Endodermal cell (in vitro differentiated cells): ENCODE measurements at regions not wholly inside any gene's neighbourhood (a gene's known extent, or its start where the extent isn't known, plus 50 kb on each side); places are given as distances from the start of the nearest gene placed in this dataset.

Experiments used
- DNase-seq: peaks from one replicate; pipeline ENCODE4 v3.0.0-alpha.2; 2017
- H3K27ac ChIP-seq: 2 replicates; pipeline ENCODE4 v1.5.1; 2013; ENCODE audit warnings: mild to moderate bottlenecking, low read depth, low read length, moderate library complexity
- H3K27me3 ChIP-seq: 2 replicates; pipeline ENCODE4 v1.6.1; 2013; ENCODE audit warnings: mild to moderate bottlenecking, low read length, moderate library complexity; ENCODE audit not compliant: insufficient read depth, control insufficient read depth, poor library complexity, severe bottlenecking
- H3K36me3 ChIP-seq: 2 replicates; pipeline ENCODE4 v1.7.0; 2013; ENCODE audit warnings: mild to moderate bottlenecking, low read length, moderate library complexity; ENCODE audit not compliant: control insufficient read depth, insufficient read depth
- H3K4me1 ChIP-seq: one replicate; pipeline ENCODE4 v1.7.0; 2013; ENCODE audit warnings: low read length; ENCODE audit not compliant: control insufficient read depth, insufficient read depth
- H3K4me3 ChIP-seq: 2 replicates; pipeline ENCODE4 v1.5.1; 2013; ENCODE audit warnings: mild to moderate bottlenecking, low read length, moderate library complexity
- H3K9ac ChIP-seq: 2 replicates; pipeline ENCODE4 v1.6.1; 2013; ENCODE audit warnings: mild to moderate bottlenecking, low read length, moderate library complexity; ENCODE audit not compliant: poor library complexity, severe bottlenecking; ENCODE audit errors: extremely low read depth
- H3K9me3 ChIP-seq: 2 replicates; pipeline ENCODE4 v1.6.1; 2013; ENCODE audit warnings: mild to moderate bottlenecking, low read length, moderate library complexity; ENCODE audit not compliant: control insufficient read depth
- H3K27ac Mint-ChIP-seq: 2 replicates; pipeline ENCODE4 v1.8.0; 2020; ENCODE audit warnings: mixed read lengths
- H3K27me3 Mint-ChIP-seq: 2 replicates; pipeline ENCODE4 v1.8.0; 2021; ENCODE audit warnings: mild to moderate bottlenecking, mixed read lengths; ENCODE audit not compliant: insufficient read depth
- H3K36me3 Mint-ChIP-seq: 2 replicates; pipeline ENCODE4 v1.8.0; 2020; ENCODE audit warnings: low read depth, mixed read lengths
- H3K4me1 Mint-ChIP-seq: 2 replicates; pipeline ENCODE4 v1.8.0; 2020; ENCODE audit warnings: mixed read lengths
- H3K4me3 Mint-ChIP-seq: 2 replicates; pipeline ENCODE4 v1.8.0; 2020; ENCODE audit warnings: mild to moderate bottlenecking, moderate library complexity, mixed read lengths
- H3K9me3 Mint-ChIP-seq: 2 replicates; pipeline ENCODE4 v1.8.0; 2020; ENCODE audit warnings: mild to moderate bottlenecking, mixed read lengths
- WGBS, 2 experiments: methylation state at CpG; one replicate each; pipeline versions ENCODE4 v1.1.5 to v1.1.7; 2013; ENCODE audit warnings: missing lambda C conversion rate in 2 of 2, mixed read lengths in 1 of 2; ENCODE audit not compliant: insufficient coverage in 1 of 2, insufficient read length in 1 of 2; 5-methylcytosine and 5-hydroxymethylcytosine counted together
- TF ChIP-seq, protein P1 (sequence below): fragments of 200-600 bp; sonication (generic); conservative IDR thresholded peaks from 2 replicates; pipeline ENCODE4 v1.5.0; 2021; ENCODE audit warnings: antibody characterized with exemption, mild to moderate bottlenecking

DNA sequence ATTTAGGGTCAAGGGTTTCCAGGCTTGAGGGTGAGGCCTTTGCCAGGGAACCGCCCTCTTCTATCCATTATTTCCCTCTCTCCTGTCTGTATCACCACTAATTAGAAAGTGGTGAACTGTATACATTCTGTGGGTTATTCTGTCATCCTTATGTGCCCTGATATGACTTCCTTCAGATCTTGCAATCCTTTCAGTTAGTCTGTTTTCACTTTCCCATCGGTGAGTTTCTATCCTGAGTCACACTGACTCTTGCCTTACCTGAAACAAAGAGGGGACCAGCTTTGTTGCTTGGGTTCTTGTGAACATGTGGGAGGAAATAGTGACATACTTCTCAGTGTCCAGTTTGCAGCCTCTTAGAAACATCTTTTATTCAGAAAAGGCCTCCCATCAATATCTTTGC, 205.4 kb upstream of the GHR start:
- H3K36me3 ChIP-seq = no peaks in the 10 kb centered on the region
- Mint-ChIP-seq H3K9me3 (no peaks in the 10 kb centered on the region), H3K27ac (no peak overlapping the region), H3K36me3 (no peaks in the 10 kb centered on the region), H3K4me1 (no peaks in the 10 kb centered on the region), H3K4me3 (no peak overlapping the region), H3K27me3 (no peaks in the 10 kb centered on the region)
- no peak overlapping the region for H3K9ac ChIP-seq
- H3K9me3 ChIP-seq = no peaks in the 10 kb centered on the region
- H3K4me1 ChIP-seq = no peaks in the 10 kb centered on the region
- H3K27me3 ChIP-seq = no peaks in the 10 kb centered on the region
- no peak overlapping the region for H3K4me3 ChIP-seq
- DNase-seq = no peak
- WGBS, 2 experiments = 98% methylated on average over 2 of the region's 2 CpGs; no CpG with 5 or more reads in 1 of the 2 experiments
- TF ChIP-seq, protein P1, sequence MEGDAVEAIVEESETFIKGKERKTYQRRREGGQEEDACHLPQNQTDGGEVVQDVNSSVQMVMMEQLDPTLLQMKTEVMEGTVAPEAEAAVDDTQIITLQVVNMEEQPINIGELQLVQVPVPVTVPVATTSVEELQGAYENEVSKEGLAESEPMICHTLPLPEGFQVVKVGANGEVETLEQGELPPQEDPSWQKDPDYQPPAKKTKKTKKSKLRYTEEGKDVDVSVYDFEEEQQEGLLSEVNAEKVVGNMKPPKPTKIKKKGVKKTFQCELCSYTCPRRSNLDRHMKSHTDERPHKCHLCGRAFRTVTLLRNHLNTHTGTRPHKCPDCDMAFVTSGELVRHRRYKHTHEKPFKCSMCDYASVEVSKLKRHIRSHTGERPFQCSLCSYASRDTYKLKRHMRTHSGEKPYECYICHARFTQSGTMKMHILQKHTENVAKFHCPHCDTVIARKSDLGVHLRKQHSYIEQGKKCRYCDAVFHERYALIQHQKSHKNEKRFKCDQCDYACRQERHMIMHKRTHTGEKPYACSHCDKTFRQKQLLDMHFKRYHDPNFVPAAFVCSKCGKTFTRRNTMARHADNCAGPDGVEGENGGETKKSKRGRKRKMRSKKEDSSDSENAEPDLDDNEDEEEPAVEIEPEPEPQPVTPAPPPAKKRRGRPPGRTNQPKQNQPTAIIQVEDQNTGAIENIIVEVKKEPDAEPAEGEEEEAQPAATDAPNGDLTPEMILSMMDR = no peak
- no peak overlapping the region for H3K27ac ChIP-seq

DNA sequence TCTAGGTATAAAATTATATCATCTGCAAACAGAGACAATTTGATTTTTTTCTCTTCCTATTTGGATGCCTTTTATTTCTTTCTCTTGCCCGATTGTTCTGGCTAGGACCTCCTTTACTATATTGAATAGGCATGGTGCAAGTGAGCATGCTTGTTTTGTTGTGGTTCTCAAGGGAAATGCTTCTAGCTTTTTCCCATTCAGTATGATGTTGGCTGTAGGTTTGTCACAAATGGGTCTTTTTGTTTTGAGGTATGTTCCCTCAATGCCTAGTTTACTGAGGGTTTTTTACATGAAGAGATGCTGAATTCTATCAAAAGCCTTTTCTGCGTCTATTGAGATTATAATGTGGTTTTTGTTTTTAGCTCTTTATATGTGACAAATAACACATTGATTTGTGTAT, 198.2 kb upstream of the GHR start:
- Mint-ChIP-seq H3K27ac (no peak overlapping the region), H3K9me3 (no peaks in the 10 kb centered on the region), H3K4me3 (no peak overlapping the region), H3K4me1 (peaks cover 2% of the 10 kb centered on the region), H3K27me3 (no peaks in the 10 kb centered on the region), H3K36me3 (no peaks in the 10 kb centered on the region)
- TF ChIP-seq, protein P1 = no peak
- H3K4me1 ChIP-seq = no peaks in the 10 kb centered on the region
- 87 to 93% methylated on average over 2 of the region's 2 CpGs for WGBS, 2 experiments
- no peaks in the 10 kb centered on the region for H3K9me3 ChIP-seq
- no peak overlapping the region for H3K27ac ChIP-seq
- no peak for DNase-seq
- no peaks in the 10 kb centered on the region for H3K27me3 ChIP-seq
- no peak overlapping the region for H3K9ac ChIP-seq
- H3K36me3 ChIP-seq = no peaks in the 10 kb centered on the region
- no peak overlapping the region for H3K4me3 ChIP-seq

DNA sequence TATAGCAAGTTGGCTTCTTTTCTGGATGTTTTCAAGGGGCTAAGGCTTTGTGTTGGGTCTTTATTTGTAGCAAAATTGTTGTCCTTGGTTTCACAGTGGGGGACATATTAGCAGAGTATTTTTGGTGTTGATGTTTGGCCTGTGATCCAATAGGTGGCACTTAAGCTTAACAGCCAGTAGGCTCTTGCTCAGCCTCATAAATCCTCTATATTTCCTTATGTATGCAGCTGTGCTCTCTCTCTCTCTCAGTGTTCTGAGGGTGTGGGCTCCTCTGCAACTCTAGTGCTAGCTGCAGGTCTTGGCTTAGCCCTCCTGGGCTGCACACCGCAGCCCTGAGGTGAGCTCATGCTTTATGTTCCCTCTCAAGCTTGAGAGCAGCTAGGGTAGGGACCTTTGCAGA, 195.0 kb upstream of the GHR start:
- no peak overlapping the region for H3K27ac Mint-ChIP-seq
- H3K4me1 ChIP-seq = no peaks in the 10 kb centered on the region
- H3K9me3 Mint-ChIP-seq = no peaks in the 10 kb centered on the region
- no peaks in the 10 kb centered on the region for H3K27me3 ChIP-seq
- H3K4me3 Mint-ChIP-seq = no peak overlapping the region
- TF ChIP-seq, protein P1 = no peak
- no peak overlapping the region for H3K27ac ChIP-seq
- H3K4me3 ChIP-seq = no peak overlapping the region
- 85 to 100% methylated on average over 1 of the region's 1 CpG for WGBS, 2 experiments
- H3K9me3 ChIP-seq = no peaks in the 10 kb centered on the region
- no peaks in the 10 kb centered on the region for H3K27me3 Mint-ChIP-seq
- no peak overlapping the region for H3K9ac ChIP-seq
- no peaks in the 10 kb centered on the region for H3K36me3 ChIP-seq
- H3K4me1 Mint-ChIP-seq = peaks cover 2% of the 10 kb centered on the region
- no peaks in the 10 kb centered on the region for H3K36me3 Mint-ChIP-seq
- no peak for DNase-seq
